ENCODE measurements at regions not wholly inside any gene's neighbourhood (a gene's known extent, or its start where the extent isn't known, plus 50 kb on each side); places are given as distances from the start of the nearest gene placed in this dataset.

DNA sequence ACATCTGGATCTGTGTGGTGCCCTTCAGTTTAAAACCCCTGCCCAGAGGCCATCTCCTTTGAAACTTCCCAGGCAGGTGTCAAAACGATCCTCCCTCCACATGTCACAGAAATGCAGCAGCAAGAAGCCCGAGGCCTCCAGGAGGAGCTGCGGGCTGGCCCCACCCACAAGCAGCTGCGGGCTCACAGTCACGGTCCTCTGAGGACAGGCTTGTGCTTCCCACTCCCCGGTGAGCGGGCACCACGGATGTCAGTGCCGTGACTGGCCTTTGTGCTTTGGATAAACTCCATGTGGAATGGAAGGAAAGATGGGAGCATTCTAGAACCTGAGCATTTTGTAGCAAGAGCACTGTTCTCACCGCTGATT lies 65.8 kb downstream of the SIK1 start:
- peaks cover 4% of the 10 kb centered on the region for H3K36me3 Mint-ChIP-seq (ENCODE audit: low read depth)
- DNase-seq (peak; percentile 41), ATAC-seq (no peak)
- intact Hi-C loops (cut with micrococcal nuclease), result no loop called here
- peaks cover 25% of the 10 kb centered on the region for H3K4me1 Mint-ChIP-seq (ENCODE audit: low read depth)
- POLR2A ChIA-PET, result interaction anchor here (2.2 kb wide), 1 partner anchor 8 kb away, joined by 8 read pairs; no protein-coding TSS in a partner anchor
- no peak for TF ChIP-seq CTCF (IDR thresholded peaks at IDR 0.05)
- peak overlapping the region; percentile 78 for H3K4me3 Mint-ChIP-seq
- H3K27me3 Mint-ChIP-seq, result no peaks in the 10 kb centered on the region
- H3K27ac Mint-ChIP-seq, result peak overlapping the region; percentile 79
- CTCF ChIA-PET, result no interaction called here
- no peaks in the 10 kb centered on the region for H3K9me3 Mint-ChIP-seq

DNA sequence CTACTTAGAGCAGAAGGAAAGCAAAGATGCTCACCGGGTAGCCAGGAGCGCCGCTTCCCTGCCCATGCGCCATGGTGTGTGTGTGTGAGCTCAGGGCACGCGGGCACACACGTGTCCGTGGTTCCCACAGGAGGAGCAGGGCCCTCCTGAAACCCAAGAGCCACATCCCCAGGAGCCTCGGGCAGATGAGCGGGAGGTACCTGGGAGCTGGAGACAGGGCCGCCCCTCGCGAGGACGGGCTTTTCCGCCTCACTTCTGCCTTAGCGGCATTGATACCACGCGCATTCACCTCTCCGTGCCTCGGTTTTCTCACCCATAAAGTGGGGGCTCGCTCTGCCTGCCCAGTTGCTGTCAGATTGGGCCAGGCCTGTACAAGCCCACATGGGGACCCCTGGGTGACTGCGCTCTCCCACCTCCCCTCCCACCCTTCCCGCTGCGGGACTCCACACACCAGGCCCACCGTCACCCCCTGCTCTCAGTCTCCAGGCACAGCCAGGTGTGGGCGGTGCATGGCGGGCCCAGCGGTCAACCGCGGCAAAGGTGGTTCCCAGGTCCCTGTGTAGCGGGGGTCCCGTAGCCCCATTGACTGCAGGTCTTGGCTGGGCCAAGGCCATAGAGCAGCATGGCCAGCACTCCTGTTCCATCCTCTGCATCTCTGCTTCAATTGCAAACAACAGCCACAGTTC lies 66.3 kb downstream of the SIK1 start:
- peak overlapping the region; percentile 79 for H3K27ac Mint-ChIP-seq
- ChIA-PET POLR2A (no interaction called here), CTCF (no interaction called here)
- intact Hi-C loops (cut with micrococcal nuclease), result no loop called here
- no peak for TF ChIP-seq CTCF (IDR thresholded peaks at IDR 0.05)
- H3K4me1 Mint-ChIP-seq (ENCODE audit: low read depth), result peaks cover 25% of the 10 kb centered on the region
- H3K4me3 Mint-ChIP-seq, result peak overlapping the region; percentile 78
- H3K27me3 Mint-ChIP-seq, result no peaks in the 10 kb centered on the region
- no peaks in the 10 kb centered on the region for H3K9me3 Mint-ChIP-seq
- ATAC-seq, result no peak
- peaks cover 4% of the 10 kb centered on the region for H3K36me3 Mint-ChIP-seq (ENCODE audit: low read depth)
- no peak for DNase-seq

GRCh38 chr21:43358940-43359822 lies 67.8 kb downstream of the SIK1 start:
- Mint-ChIP-seq H3K9me3 (no peaks in the 10 kb centered on the region), H3K4me3 (no peak overlapping the region), H3K4me1 (ENCODE audit: low read depth) (peaks cover 25% of the 10 kb centered on the region), H3K27ac (no peak overlapping the region), H3K27me3 (no peaks in the 10 kb centered on the region), H3K36me3 (ENCODE audit: low read depth) (peaks cover 4% of the 10 kb centered on the region)
- no peak for DNase-seq
- POLR2A ChIA-PET, result no interaction called here
- CTCF ChIA-PET, result no interaction called here
- ATAC-seq, result no peak
- intact Hi-C loops (cut with micrococcal nuclease), result no loop called here
- TF ChIP-seq CTCF (IDR thresholded peaks at IDR 0.05), result no peak

DNA sequence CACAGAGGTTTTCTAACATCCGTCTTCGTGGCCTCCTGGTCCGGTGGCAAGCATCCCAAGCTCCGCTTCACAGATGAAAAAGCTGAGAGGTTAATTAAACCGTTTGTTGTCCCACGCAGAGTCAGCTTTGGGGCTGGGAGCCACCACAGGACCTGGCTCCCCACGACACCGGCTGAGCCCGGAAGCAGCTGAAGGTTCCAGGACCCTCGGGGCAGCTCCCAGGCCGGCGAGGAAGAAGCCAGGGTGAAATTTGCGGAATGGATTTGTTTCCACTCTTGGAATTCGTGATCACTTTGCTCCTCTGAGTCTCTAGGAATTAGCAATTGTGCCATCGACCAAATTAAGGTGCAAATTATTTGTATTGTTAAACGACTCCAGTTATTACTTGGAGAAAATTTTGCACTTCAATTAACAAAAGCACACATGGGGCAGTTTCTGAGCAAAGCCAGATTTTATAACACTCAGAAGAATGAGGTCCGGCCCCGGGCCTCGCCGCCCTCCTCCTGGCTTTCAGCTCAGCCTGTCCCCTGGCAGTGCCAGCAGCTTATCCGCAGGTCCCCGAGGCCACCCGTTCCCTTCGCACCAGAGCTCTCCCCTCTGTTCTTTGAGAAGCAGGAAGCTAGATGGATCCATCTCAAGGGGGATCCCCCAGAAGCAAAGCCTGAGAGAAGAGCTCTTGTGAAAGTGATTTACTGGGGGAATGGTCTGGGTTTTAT lies 69.1 kb downstream of the SIK1 start:
- ATAC-seq (no peak), DNase-seq (no peak)
- Mint-ChIP-seq H3K36me3 (ENCODE audit: low read depth) (peaks cover 4% of the 10 kb centered on the region), H3K4me3 (no peak overlapping the region), H3K27me3 (no peaks in the 10 kb centered on the region), H3K27ac (no peak overlapping the region), H3K9me3 (no peaks in the 10 kb centered on the region), H3K4me1 (ENCODE audit: low read depth) (peaks cover 23% of the 10 kb centered on the region)
- ChIA-PET CTCF (no interaction called here), POLR2A (no interaction called here)
- TF ChIP-seq CTCF (IDR thresholded peaks at IDR 0.05), result no peak
- intact Hi-C loops (cut with micrococcal nuclease), result no loop called here

DNA sequence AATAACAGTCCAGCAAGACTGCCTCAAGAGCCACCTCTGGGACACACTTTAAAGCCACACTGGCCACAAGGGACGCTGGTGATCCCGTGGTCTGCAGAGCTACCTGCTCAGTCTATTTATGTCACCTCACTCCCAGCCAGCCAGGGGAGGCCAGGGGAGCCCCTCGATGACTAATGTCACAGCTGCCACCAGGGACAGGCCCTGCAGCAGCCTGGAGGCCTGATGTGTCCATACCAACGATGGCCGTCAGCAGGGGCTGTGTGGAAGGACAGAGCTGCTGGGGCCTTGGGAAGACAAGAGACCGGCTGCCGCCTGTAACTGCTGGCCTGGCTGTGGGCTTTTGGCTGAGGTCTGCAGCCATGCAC lies 71.0 kb downstream of the SIK1 start:
- peak; percentile 58 for DNase-seq
- Mint-ChIP-seq H3K27me3 (no peaks in the 10 kb centered on the region), H3K27ac (no peak overlapping the region), H3K9me3 (no peaks in the 10 kb centered on the region), H3K36me3 (ENCODE audit: low read depth) (no peaks in the 10 kb centered on the region), H3K4me1 (ENCODE audit: low read depth) (peaks cover 9% of the 10 kb centered on the region), H3K4me3 (no peak overlapping the region)
- peak; percentile 70 for ATAC-seq
- CTCF ChIA-PET, result no interaction called here
- no peak for TF ChIP-seq CTCF (IDR thresholded peaks at IDR 0.05)
- POLR2A ChIA-PET, result no interaction called here
- intact Hi-C loops (cut with micrococcal nuclease), result no loop called here

All from activated CD8-positive, alpha-beta T cell treated with anti-CD3 and anti-CD28 coated beads for 36 hours (primary cell).